GM10248 (cell line): ENCODE measurements at regions not wholly inside any gene's neighbourhood (a gene's known extent, or its start where the extent isn't known, plus 50 kb on each side); places are given as distances from the start of the nearest gene placed in this dataset.

Experiments used
- CTCF ChIA-PET: fragments of 300-600 bp; sonication (Branson Sonifier 250); formaldehyde crosslinking; extraction: SDS; loops from one replicate; lab custom pipeline; 2021; ENCODE audit warnings: antibody characterized with exemption; lab: Yijun Ruan, JAX
- POLR2A ChIA-PET: fragments of 350-650 bp; sonication (Branson Sonifier 250); formaldehyde crosslinking; extraction: SDS; loops from one replicate; lab custom pipeline; 2020; ENCODE audit warnings: antibody characterized with exemption; lab: Yijun Ruan, JAX
- DNase-seq: peaks from one replicate; pipeline ENCODE4 v3.0.0; 2012; ENCODE audit errors: extremely low spot score
- CTCF ChIP-seq: IDR thresholded peaks from 2 replicates; pipeline ENCODE4 v1.5.1; 2012; ENCODE audit warnings: mild to moderate bottlenecking, low read depth; ENCODE audit errors: extremely low read depth, missing control alignments, control extremely low read depth

GRCh38 chr21:16587681-16588375, 858.0 kb downstream of the USP25 start:
- DNase-seq, result no peak
- ChIA-PET CTCF (no interaction called here), POLR2A (no interaction called here)
- no peak for TF ChIP-seq CTCF

GRCh38 chr21:16588433-16588860, 858.7 kb downstream of the USP25 start:
- no peak for TF ChIP-seq CTCF
- no peak for DNase-seq
- POLR2A ChIA-PET, result no interaction called here
- CTCF ChIA-PET, result no interaction called here

GRCh38 chr21:16589006-16589898, 859.5 kb downstream of the USP25 start:
- TF ChIP-seq CTCF, result no peak
- no peak for DNase-seq
- ChIA-PET POLR2A (no interaction called here), CTCF (no interaction called here)

GRCh38 chr21:16590186-16590585, 860.4 kb downstream of the USP25 start:
- DNase-seq, result no peak
- POLR2A ChIA-PET, result no interaction called here
- no peak for TF ChIP-seq CTCF
- CTCF ChIA-PET, result no interaction called here

- DNase-seq, result no peak
- TF ChIP-seq CTCF, result no peak
- ChIA-PET CTCF (no interaction called here), POLR2A (no interaction called here)
Measured at GRCh38 chr21:16590641-16591292, 861.0 kb downstream of the USP25 start.

GRCh38 chr21:16592381-16592780, 862.6 kb downstream of the USP25 start:
- POLR2A ChIA-PET, result no interaction called here
- TF ChIP-seq CTCF, result no peak
- DNase-seq, result no peak
- CTCF ChIA-PET, result no interaction called here
